ENCODE measurements at regions not wholly inside any gene's neighbourhood (a gene's known extent, or its start where the extent isn't known, plus 50 kb on each side); places are given as distances from the start of the nearest gene placed in this dataset.

- no peak overlapping the region for H3K4me3 ChIP-seq (ENCODE audit: low read length)
- no peak overlapping the region for H3K4me2 ChIP-seq (ENCODE audit: low read length)
- H3F3A ChIP-seq (ENCODE audit: insufficient read depth, low read length, poor library complexity, severe bottlenecking) = no peaks in the 10 kb centered on the region
- no peak overlapping the region for H3K27ac ChIP-seq (ENCODE audit: low read length)
- no peak overlapping the region for H2AFZ ChIP-seq (ENCODE audit: low read depth, low read length)
- H3K9me3 ChIP-seq (ENCODE audit: low read length) = no peaks in the 10 kb centered on the region
- TF ChIP-seq EP300 (conservative IDR thresholded peaks at IDR 0.05; ENCODE audit: poor library complexity, severe bottlenecking) = no peak
- TF ChIP-seq POLR2AphosphoS5 (IDR thresholded peaks at IDR 0.05) = no peak
- TF ChIP-seq, protein P1, sequence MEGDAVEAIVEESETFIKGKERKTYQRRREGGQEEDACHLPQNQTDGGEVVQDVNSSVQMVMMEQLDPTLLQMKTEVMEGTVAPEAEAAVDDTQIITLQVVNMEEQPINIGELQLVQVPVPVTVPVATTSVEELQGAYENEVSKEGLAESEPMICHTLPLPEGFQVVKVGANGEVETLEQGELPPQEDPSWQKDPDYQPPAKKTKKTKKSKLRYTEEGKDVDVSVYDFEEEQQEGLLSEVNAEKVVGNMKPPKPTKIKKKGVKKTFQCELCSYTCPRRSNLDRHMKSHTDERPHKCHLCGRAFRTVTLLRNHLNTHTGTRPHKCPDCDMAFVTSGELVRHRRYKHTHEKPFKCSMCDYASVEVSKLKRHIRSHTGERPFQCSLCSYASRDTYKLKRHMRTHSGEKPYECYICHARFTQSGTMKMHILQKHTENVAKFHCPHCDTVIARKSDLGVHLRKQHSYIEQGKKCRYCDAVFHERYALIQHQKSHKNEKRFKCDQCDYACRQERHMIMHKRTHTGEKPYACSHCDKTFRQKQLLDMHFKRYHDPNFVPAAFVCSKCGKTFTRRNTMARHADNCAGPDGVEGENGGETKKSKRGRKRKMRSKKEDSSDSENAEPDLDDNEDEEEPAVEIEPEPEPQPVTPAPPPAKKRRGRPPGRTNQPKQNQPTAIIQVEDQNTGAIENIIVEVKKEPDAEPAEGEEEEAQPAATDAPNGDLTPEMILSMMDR (IDR thresholded peaks at IDR 0.05; ENCODE audit: poor library complexity, severe bottlenecking) = no peak
- TF ChIP-seq, protein P2, sequence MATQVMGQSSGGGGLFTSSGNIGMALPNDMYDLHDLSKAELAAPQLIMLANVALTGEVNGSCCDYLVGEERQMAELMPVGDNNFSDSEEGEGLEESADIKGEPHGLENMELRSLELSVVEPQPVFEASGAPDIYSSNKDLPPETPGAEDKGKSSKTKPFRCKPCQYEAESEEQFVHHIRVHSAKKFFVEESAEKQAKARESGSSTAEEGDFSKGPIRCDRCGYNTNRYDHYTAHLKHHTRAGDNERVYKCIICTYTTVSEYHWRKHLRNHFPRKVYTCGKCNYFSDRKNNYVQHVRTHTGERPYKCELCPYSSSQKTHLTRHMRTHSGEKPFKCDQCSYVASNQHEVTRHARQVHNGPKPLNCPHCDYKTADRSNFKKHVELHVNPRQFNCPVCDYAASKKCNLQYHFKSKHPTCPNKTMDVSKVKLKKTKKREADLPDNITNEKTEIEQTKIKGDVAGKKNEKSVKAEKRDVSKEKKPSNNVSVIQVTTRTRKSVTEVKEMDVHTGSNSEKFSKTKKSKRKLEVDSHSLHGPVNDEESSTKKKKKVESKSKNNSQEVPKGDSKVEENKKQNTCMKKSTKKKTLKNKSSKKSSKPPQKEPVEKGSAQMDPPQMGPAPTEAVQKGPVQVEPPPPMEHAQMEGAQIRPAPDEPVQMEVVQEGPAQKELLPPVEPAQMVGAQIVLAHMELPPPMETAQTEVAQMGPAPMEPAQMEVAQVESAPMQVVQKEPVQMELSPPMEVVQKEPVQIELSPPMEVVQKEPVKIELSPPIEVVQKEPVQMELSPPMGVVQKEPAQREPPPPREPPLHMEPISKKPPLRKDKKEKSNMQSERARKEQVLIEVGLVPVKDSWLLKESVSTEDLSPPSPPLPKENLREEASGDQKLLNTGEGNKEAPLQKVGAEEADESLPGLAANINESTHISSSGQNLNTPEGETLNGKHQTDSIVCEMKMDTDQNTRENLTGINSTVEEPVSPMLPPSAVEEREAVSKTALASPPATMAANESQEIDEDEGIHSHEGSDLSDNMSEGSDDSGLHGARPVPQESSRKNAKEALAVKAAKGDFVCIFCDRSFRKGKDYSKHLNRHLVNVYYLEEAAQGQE (IDR thresholded peaks at IDR 0.05; ENCODE audit: borderline replicate concordance) = no peak
- no peak for TF ChIP-seq SMC3 (conservative IDR thresholded peaks at IDR 0.05; ENCODE audit: poor library complexity)
- TF ChIP-seq EZH2 (IDR thresholded peaks at IDR 0.05; ENCODE audit: borderline replicate concordance, insufficient read depth, low read length, poor library complexity, severe bottlenecking) = no peak
- TF ChIP-seq TAF1 (IDR thresholded peaks at IDR 0.05; ENCODE audit: low read depth) = no peak
- no peak for TF ChIP-seq RAD21 (conservative IDR thresholded peaks at IDR 0.05)
- TF ChIP-seq MXI1 (conservative IDR thresholded peaks at IDR 0.05; ENCODE audit: poor library complexity, severe bottlenecking) = no peak
- no peak overlapping the region for H3K9ac ChIP-seq (ENCODE audit: low read length)
- H3K9me2 ChIP-seq (ENCODE audit: insufficient read depth, low read length) = no peaks in the 10 kb centered on the region
- H3K36me3 ChIP-seq (ENCODE audit: insufficient read depth, low read length) = no peaks in the 10 kb centered on the region
- H3K79me2 ChIP-seq (replicated peaks; ENCODE audit: insufficient read depth, low read length) = no peaks in the 10 kb centered on the region
- H4K20me1 ChIP-seq (ENCODE audit: insufficient read depth) = no peaks in the 10 kb centered on the region
- H3K27me3 ChIP-seq (ENCODE audit: insufficient read depth, low read depth, low read length) = no peaks in the 10 kb centered on the region
These were observed 63.4 kb upstream of the TANC2 start for GRCh38 chr17:62902531-62903220.

GRCh38 chr17:62901544-62901943 lies 64.5 kb upstream of the TANC2 start:
- Histone ChIP-seq H2AFZ (ENCODE audit: low read depth, low read length) (no peak overlapping the region), H3K4me3 (ENCODE audit: low read length) (no peak overlapping the region), H3K4me2 (ENCODE audit: low read length) (no peak overlapping the region), H3K27me3 (ENCODE audit: insufficient read depth, low read depth, low read length) (no peaks in the 10 kb centered on the region), H4K20me1 (ENCODE audit: insufficient read depth) (no peaks in the 10 kb centered on the region), H3K9ac (ENCODE audit: low read length) (no peak overlapping the region), H3K79me2 (replicated peaks; ENCODE audit: insufficient read depth, low read length) (no peaks in the 10 kb centered on the region), H3K36me3 (ENCODE audit: insufficient read depth, low read length) (no peaks in the 10 kb centered on the region), H3K27ac (ENCODE audit: low read length) (no peak overlapping the region), H3K9me2 (ENCODE audit: insufficient read depth, low read length) (no peaks in the 10 kb centered on the region), H3K9me3 (ENCODE audit: low read length) (no peaks in the 10 kb centered on the region), H3F3A (ENCODE audit: insufficient read depth, low read length, poor library complexity, severe bottlenecking) (no peaks in the 10 kb centered on the region)
- TF ChIP-seq, protein P2 (IDR thresholded peaks at IDR 0.05; ENCODE audit: borderline replicate concordance) = no peak
- TF ChIP-seq MXI1 (conservative IDR thresholded peaks at IDR 0.05; ENCODE audit: poor library complexity, severe bottlenecking) (no peak), RAD21 (conservative IDR thresholded peaks at IDR 0.05) (no peak), SMC3 (conservative IDR thresholded peaks at IDR 0.05; ENCODE audit: poor library complexity) (no peak), EP300 (conservative IDR thresholded peaks at IDR 0.05; ENCODE audit: poor library complexity, severe bottlenecking) (no peak), POLR2AphosphoS5 (IDR thresholded peaks at IDR 0.05) (no peak), EZH2 (IDR thresholded peaks at IDR 0.05; ENCODE audit: borderline replicate concordance, insufficient read depth, low read length, poor library complexity, severe bottlenecking) (no peak), TAF1 (IDR thresholded peaks at IDR 0.05; ENCODE audit: low read depth) (no peak)
- TF ChIP-seq, protein P1 (IDR thresholded peaks at IDR 0.05; ENCODE audit: poor library complexity, severe bottlenecking) = no peak

Data from neural cell (in vitro differentiated cells).